ENCODE measurements at regions not wholly inside any gene's neighbourhood (a gene's known extent, or its start where the extent isn't known, plus 50 kb on each side); places are given as distances from the start of the nearest gene placed in this dataset.

DNA sequence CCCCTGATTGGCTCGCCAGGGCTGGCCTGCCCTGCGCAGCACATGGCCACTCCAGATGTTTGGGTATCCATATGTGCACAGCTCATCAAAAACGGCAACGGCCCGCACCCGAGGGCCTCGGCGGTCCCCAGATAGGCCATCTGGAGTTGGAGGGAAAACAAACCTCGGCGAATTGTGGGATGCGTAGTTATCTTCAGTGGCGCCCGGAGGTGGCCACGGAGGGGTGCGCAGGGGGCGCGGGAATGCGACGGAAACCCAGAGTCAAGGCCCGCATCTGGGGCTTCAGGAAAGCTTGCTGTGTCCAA, 156.5 kb downstream of the TLE3 start:
- DNase-seq (ENCODE audit: low spot score), result no peak
- no peak for ATAC-seq
- intact Hi-C loops (cut with DNase I), result loop anchor here (2.0 kb wide), 1 partner anchor 78 kb away; no protein-coding TSS in a partner anchor

DNA sequence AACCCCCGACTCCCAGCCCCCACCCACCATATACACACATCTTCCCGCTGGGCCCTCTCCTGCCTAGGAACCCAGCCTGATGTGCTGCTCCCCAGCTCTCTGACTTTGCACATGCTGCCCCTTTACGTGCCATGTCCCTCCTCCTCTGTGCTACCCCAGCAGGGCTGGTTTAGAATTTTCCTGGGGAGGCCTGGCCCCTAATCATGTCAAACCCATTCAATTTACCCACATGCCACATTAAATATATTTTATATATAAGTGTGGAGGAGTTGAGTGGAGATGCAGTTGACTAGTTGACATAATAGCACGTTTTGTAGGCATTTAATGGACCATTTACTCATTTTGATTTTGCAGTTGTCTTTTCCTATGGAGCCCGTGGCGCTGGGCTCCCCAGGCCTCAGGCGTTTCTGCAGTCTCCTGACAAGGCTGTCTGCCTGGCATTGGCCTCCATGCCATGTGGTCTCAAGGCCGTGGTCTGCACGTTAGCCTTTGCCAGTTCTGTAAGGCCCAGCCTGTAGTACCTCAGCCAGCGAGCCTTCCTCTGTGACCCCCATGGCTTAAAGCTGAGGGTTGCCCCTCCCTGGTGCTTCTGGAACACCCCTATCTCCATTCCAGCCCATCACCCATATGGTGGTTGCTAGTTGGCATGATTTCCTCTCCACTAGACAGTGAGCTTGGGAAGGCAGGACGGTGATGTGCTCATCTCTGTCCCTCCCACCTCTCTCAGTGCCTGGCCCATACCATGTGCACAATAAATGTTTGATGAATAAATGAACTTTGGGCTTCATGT, 155.8 kb downstream of the TLE3 start:
- intact Hi-C loops (cut with DNase I), result loop anchor here (2.0 kb wide), 1 partner anchor 79 kb away; no protein-coding TSS in a partner anchor
- ATAC-seq (no peak), DNase-seq (ENCODE audit: low spot score) (no peak)

DNA sequence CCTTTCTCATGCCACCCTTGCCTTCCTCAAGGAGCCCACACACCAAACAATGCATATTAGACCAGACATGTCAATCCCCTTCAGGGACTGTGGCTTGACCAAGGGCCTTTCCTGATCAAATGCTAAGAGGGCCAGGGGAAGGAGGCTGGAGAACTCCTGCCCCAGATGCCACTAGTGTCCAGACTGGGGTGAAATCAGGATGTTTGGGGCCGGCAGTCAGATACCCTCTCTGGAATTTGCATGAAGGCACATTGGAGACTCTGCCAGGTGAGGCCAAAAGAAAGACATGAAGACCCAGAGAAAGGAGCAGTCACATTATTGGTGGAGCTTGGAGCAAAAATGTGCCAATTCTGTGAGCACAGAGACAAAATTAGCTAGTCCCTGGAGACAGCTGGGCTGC, 154.1 kb downstream of the TLE3 start:
- ATAC-seq, result no peak
- intact Hi-C loops (cut with DNase I), result no loop called here
- DNase-seq (ENCODE audit: low spot score), result no peak

DNA sequence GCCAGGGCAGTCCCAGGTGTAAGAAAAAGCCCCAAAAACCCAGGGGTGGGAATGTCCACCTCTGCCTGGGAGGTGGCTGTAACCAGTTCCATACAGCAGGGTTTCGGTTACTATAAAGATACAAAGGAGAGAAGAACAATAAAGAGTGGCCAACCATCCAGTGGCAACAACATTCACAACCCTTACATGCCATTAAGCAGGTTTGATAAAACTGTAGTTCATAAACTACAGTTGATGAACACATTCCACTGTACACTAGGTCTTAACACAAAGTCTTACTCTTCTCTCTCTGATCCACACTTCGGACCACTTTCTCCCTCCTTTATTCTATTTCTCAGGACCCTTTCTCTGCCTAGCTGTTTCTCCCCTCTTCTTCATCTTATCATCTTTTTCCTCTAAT, 152.0 kb downstream of the TLE3 start:
- no peak for ATAC-seq
- no peak for DNase-seq (ENCODE audit: low spot score)
- intact Hi-C loops (cut with DNase I), result no loop called here

DNA sequence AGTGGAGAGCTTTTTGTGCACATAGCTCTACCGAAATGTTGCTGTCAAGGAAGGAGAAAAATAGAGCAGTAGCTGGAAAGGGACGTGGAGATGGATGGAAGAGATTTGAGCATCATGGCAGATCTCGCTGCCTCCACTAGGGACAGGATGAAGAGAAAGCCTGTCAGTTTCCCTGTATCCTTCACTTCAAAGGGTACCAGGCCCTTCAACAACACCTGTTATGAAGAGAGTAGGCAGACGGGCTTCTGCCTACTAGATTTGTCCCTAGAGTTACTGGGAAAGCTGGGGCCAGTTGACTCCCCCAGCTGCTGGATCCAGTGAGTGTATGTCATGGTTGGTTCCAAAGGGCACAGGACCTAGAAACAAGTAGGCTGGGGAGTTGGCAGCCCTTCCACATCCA, 150.8 kb downstream of the TLE3 start:
- intact Hi-C loops (cut with DNase I), result no loop called here
- ATAC-seq, result no peak
- DNase-seq (ENCODE audit: low spot score), result no peak

DNA sequence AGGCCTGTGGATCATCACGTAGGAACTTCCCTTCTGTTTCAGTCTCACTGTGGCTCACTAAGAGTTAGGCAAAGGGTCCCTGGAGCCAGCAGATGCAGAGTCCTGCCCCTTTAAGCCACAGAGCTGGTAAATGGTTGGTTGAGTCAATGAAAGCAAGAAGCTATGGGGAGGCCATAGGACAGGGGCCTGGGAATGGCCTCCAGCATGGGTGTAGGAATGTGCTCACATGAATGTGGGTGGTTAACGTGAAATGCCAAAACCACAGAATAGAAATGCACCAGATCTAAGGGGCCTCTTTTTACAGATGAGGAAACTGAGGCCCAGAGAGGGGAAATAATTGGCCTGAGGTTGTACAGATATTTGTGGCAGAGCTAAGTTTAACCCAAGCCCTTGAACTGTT, 150.3 kb downstream of the TLE3 start:
- DNase-seq (ENCODE audit: low spot score) (no peak), ATAC-seq (no peak)
- intact Hi-C loops (cut with DNase I), result no loop called here

DNA sequence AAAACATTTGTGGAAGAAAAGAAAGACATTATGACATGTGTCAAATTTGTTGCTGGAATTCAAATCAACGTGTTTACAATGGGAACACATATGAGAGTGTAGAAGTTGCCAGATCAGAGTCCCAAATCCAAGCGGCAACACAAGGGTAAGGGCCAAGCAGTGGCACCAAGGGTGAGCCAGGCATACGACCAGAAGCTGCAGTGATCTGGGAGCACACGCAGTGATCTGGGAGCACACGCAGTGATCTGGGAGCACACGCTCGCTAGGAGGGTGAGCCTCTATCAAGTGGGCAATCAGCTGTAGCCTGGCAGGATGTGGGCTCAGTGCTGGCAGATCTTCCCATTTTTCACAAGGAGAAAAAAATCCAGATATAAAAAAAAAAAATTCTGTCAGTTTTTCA, 148.2 kb downstream of the TLE3 start:
- DNase-seq (ENCODE audit: low spot score) (no peak), ATAC-seq (no peak)

DNA sequence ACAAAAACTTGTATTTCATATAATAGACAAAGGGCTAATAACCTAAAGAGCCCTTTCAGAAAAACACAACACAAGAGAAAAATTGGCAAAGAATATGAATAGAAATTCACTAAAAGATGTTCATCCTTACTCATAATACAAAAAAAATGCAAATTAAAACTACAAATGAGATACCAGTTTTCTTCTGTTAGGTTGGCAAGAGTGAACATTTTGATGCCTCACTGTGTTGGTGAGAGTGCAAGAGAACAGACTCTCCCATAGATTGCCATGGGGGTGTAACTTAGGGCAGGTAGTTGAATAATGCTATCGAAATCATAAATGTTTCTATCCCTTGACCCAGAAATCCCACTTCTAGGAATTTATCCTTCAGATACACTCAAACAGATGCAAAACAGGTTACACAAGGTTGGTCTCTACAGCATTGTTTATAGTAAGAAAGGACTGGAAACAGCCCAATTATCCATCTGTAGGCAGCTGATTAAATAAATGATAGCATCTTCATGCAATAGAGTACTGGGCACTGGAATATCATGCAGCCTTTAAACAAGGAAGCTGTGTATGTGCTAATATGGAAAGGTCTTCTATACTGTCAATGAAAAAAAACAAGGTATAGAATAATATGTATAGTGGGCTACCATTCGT, 146.3 kb downstream of the TLE3 start:
- no peak for ATAC-seq
- intact Hi-C loops (cut with DNase I), result no loop called here
- no peak for DNase-seq (ENCODE audit: low spot score)

More for the DNA sequence above, 148.2 kb downstream of the TLE3 start:
- intact Hi-C loops (cut with DNase I), result no loop called here

DNA sequence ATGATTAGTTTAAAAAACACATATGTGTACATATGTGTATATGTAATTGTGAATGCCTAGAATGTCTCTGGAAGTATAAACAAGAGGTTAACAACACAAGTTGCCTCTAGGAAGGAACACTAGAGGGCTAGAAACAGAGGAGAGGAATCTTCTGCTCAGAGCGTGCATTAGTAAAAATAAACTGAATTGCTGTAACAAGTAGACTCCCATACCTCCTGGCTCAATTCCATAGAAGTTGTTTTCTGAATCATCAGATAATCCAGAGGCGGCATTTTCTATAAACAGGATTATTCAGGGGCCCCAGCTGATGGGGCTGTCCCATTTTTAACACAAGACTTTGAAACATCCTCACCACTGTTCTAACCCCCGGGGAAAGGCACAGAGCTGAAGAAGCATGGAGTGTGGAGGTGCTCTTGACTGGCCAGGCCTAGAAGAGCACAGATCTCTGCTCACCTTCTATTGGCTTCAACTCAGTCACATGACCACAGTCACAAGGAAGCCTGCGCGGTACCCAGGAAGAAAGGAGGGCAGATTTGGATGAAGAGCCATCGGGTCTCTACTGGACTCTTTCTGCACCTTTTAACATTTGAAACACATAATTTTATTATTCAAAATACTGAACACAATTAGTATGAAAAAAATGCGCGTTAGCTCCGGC, 145.7 kb downstream of the TLE3 start:
- intact Hi-C loops (cut with DNase I), result no loop called here
- ATAC-seq (no peak), DNase-seq (ENCODE audit: low spot score) (no peak)

DNA sequence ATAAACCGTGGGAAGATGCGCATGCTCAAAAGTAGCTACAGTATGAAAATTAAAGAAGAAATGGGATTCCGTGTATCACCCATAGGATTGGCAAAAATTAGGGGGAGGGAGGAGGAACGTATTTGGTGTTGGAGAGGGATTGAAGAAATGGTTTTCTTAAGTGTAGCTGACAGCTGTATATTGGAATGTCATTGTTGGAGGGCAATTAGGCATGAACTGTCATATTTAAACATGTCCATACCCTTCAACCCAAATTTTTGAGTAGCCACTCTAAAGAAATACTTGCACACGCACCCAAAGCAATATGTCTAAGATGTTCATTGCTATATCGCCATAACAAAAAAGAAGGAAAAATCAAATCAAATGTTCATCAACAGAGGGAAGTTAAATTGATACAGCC, 144.7 kb downstream of the TLE3 start:
- intact Hi-C loops (cut with DNase I), result no loop called here
- ATAC-seq, result no peak

DNA sequence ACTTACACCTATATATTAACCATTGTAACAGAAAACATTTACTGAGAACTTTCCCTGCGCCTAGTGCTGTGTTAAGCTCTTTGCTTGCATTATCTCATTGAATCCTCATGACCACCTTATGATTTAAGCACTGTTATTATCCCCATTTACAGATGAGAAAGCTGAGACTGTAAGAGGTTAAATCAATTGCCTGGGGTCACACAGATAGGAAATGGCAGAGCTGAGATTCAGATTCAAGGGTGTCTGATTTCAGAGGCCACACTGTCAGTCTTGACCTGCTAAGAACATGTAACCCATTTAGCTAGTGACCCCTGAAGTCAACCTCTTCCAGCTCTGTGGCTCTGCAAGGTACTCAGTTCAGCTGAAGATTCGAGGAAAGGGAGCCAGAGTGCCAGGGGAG, 143.9 kb downstream of the TLE3 start:
- no peak for DNase-seq (ENCODE audit: low spot score)
- intact Hi-C loops (cut with DNase I), result no loop called here
- ATAC-seq, result no peak

More for the DNA sequence above, 144.7 kb downstream of the TLE3 start:
- DNase-seq (ENCODE audit: low spot score), result no peak

DNA sequence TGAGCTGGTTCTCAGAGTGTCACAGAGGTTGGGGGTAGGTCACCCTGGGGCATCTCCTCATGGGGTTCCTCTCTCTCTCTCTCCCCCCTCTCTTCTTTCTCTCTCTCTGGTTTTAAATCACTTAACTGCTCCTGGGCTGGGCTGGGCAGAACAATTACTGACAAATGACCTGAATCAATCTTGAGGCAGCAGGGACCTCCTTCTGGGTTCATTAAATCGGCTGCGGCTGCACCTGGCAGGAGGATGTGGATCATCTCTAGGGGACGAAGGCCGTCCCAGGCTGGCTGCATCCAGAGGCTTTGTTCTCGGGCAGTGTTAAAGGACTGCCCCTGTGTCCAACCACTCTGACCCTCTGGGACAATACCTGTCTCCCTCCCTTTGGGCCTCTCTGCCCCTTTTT, 143.1 kb downstream of the TLE3 start:
- DNase-seq (ENCODE audit: low spot score) (no peak), ATAC-seq (no peak)
- intact Hi-C loops (cut with DNase I), result no loop called here

DNA sequence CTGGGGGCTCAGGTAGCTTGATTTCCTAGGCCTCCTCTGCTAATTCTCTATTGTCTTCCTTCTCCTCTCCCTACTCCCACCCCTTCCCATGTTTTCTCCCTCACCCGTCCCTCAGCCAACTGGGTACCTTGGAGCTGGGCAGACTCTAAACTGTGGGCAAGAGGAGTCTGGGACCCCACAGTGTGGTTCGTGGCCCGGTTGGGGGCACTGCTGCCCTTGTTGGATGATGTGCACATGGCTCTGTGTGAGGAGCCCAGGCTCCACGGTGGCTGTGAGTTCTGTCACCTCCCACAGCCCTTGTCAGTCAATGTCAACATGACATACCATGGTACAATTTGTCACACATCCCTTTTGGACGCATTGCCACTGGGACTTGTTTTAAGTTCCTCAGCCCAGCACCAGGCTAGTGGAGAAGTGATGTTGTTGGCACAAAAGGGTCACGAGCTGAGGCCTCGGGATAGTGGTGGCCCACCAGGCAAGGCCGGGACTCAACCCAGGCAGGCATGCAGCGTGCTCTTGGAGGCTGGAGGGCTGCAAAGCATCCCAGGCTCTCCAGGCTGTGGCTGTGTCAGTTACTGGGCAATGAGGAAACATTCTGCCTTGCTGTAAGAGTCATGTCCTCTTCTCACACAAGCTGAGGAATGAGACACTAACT, 142.3 kb downstream of the TLE3 start:
- ATAC-seq (no peak), DNase-seq (ENCODE audit: low spot score) (no peak)
- intact Hi-C loops (cut with DNase I), result no loop called here

DNA sequence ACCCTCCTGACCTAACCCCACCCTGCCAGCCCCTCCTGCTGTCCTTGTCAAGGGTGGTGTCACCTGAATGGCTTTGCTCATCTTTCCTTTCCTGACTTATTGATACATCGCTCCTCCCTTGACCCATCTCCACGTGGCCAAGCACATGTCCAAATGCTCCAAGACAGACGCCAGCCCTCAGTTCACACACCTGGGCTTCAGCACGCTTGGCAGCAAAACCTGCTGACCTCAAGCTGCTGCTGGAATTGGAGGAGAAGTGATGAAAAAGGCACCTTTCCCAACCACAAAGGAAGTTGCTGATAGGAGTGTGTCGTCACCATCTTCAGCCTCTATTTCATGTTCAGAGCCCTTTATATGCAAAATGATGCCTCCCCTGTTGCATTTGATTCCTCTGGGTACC, 141.3 kb downstream of the TLE3 start:
- DNase-seq (ENCODE audit: low spot score) (no peak), ATAC-seq (no peak)
- intact Hi-C loops (cut with DNase I), result no loop called here

DNA sequence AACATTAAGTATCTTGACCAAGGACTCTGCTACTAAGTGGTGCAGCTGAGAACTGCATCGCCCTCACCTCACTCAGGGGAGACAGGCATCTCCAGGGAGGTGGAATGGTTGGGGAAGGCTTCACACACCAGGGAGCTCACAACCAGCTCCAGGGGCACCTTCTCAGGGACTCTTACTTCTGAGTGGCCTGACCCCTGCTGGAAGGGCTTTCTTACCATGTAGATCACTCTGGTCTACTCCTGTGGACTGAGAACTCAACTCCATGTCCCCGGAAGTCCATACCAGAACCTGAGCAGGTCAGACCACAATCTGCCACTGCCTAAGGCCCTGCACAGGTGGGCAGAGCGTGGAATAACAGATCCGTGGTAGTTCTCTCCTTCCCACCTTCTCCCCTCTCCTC, 140.5 kb downstream of the TLE3 start:
- ATAC-seq (no peak), DNase-seq (ENCODE audit: low spot score) (no peak)
- intact Hi-C loops (cut with DNase I), result no loop called here

DNA sequence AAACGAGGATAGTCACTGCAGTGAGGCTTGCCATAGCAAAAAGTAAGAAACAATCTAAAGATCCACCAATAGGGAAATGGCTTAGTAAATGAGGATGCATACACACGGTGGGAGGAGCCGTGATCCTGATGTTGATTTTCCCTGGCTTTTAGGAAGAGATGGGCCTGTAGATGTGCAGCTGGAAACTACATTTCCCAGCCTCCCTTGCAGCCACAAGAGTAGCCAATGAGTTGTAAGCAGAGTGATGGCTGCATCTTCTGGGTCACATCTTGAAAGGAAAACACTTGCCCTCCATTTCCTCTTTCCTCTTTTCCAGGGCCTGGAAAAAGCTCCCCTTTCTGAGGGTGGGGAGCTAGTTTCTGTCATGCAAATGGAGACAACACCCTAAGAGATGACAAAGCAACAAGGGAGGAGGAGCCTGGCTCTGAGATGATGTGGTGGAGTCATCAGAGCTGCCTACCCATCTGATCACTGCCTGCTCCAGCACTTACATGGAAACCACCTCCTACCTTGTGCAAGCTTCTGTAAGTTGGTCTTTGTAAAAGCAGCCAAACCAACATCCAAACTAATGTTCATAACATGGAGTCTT, 139.1 kb downstream of the TLE3 start:
- DNase-seq (ENCODE audit: low spot score) (no peak), ATAC-seq (no peak)
- intact Hi-C loops (cut with DNase I), result no loop called here

DNA sequence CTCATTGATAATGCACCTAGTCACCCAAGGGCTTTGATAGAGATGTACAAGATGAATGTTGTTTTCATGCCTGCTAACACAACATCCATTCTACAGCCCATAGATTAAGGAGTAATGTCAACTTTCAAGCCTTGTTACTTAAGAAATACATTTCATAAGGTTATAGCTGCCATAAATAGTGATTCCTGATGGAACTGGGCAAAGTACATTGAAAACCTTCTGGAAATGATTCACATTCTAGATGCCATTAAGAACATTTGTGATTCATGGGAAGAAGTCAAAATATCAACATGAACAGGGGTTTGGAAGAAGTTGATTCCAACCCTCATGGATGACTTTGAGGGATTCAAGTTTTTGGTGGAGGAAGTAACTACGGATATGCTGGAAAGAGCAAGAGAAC, 135.2 kb downstream of the TLE3 start:
- DNase-seq (ENCODE audit: low spot score) (no peak), ATAC-seq (no peak)
- intact Hi-C loops (cut with DNase I), result no loop called here

DNA sequence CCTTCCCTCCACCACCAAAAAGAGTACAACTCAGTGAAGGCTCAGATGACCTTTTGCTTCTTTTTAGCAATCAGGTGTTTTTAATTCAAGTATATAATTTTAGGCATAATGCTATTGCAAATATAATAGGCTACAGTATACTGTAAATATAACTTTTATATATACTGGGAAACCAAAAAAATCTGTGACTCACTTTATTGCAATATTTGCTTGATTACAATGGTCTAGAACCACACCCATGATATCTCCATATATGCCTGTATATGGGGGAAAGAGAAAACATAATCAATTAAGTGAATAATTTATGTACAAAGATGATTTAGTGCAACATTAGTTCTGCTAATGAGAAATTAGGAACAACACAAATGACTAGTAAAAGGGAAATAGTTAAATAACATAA, 134.3 kb downstream of the TLE3 start:
- intact Hi-C loops (cut with DNase I), result no loop called here
- no peak for DNase-seq (ENCODE audit: low spot score)
- ATAC-seq, result no peak

DNA sequence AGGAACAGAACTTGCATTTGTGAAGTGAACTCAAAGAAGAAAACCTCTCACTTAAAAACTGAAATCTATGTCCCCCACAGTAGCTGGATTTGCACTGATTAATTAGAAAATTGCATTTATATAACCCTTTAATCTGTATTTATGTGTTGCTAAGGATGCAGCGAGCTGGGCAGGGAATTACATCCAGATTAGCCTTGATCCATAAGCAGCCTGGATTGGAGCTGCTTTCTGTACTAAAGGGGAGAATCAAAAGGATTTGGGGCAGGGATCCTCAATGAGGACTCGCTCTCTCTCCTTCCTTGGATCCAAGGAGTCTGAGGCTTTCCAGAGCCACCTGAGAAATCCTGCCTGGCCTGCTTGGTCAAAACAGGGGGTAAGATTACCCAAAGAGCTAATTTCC, 125.9 kb downstream of the TLE3 start:
- DNase-seq (ENCODE audit: low spot score) (no peak), ATAC-seq (no peak)
- intact Hi-C loops (cut with DNase I), result no loop called here

DNA sequence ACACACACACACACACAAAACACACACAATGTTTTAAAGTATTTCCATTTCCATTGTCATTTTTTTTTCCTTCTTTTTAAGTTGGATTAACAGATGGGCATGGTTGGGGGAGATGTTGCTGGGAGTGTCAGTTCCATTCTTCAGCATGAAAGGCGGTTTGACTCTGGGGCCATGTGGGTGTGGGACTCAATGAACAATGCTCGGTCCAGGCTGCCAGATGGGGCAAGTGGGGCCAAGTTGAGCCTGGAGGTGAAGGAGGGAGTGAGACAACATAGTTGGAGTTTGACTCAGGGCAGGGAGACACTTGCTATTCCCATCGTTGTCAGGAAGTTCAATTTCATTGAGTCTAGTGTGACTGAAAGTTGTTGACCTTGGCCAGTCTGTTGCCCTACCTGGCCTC, 125.3 kb downstream of the TLE3 start:
- intact Hi-C loops (cut with DNase I), result no loop called here
- DNase-seq (ENCODE audit: low spot score) (no peak), ATAC-seq (no peak)

Measured in sciatic nerve (tissue), 2 donors.